ENCODE measurements at regions not wholly inside any gene's neighbourhood (a gene's known extent, or its start where the extent isn't known, plus 50 kb on each side); places are given as distances from the start of the nearest gene placed in this dataset.

DNA sequence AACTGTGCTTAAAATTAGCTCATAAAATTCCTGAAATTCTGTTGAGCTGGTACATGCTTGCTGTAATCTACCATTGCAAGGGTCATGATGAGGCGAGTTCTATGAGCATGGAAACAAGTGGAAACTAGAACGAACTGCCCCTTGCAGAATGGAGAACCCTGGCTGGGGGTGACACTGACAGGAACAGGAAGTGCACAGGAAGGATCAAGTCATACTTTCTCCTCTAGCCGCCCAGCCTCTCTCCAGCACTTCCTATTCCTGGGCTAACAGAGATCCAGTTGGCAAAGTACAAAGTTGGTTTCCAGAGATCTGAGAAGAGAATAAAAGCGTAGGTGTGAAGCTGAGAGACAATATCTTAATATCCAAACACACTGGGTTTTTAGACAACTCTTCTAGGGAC, 414.2 kb upstream of the PODXL start:
- no peak overlapping the region for H3K4me3 ChIP-seq (ENCODE audit: control insufficient read depth, low read depth, low read length)
- TF ChIP-seq, protein P1, sequence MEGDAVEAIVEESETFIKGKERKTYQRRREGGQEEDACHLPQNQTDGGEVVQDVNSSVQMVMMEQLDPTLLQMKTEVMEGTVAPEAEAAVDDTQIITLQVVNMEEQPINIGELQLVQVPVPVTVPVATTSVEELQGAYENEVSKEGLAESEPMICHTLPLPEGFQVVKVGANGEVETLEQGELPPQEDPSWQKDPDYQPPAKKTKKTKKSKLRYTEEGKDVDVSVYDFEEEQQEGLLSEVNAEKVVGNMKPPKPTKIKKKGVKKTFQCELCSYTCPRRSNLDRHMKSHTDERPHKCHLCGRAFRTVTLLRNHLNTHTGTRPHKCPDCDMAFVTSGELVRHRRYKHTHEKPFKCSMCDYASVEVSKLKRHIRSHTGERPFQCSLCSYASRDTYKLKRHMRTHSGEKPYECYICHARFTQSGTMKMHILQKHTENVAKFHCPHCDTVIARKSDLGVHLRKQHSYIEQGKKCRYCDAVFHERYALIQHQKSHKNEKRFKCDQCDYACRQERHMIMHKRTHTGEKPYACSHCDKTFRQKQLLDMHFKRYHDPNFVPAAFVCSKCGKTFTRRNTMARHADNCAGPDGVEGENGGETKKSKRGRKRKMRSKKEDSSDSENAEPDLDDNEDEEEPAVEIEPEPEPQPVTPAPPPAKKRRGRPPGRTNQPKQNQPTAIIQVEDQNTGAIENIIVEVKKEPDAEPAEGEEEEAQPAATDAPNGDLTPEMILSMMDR (IDR thresholded peaks at IDR 0.05; ENCODE audit: control insufficient read depth, insufficient read depth, low read depth, low read length, missing control alignments): no peak
- no peak for DNase-seq (ENCODE audit: low read depth)

DNA sequence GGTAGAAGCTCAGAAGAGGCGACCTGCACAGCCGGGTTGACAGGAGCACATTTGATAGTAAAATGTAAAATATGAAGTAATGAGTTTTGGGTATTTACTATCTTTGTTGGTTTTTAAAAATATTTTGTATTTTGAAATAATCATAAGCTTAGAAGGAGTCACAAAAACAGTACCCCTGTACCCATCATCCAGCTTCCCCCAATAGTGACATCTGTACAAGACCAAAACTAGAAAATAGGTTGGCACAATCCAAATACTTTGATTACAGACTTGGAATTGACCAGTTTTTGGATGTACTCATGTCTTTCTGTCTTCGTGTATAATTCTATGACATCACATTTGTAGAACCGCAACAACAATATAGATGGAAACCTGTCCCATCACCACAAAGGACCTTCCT, 413.1 kb upstream of the PODXL start:
- H3K4me3 ChIP-seq (ENCODE audit: control insufficient read depth, low read depth, low read length): no peak overlapping the region
- no peak for DNase-seq (ENCODE audit: low read depth)
- TF ChIP-seq, protein P1 (IDR thresholded peaks at IDR 0.05; ENCODE audit: control insufficient read depth, insufficient read depth, low read depth, low read length, missing control alignments): no peak

DNA sequence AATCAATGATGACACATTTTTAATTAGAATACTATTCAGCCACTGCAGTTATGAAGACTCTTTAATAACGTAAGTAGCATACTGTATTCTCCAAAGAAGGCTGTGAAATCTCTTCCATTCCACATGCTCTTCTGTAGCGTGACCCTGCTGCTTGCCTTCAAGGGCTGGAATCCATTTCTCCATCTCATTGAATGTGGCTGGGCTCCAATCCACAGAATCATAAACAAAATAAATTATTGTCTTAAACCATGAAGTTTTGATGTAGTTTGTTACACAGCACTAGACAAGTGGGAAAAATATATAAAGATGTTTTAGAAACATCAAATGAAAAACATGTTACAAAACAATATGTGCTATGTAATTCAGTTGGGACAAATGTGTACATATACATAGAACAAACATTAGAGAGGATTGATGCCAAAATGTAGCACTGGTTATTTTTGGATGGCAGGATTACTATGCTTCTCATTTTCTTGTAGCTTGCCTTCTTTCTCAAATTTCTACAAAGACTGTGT, 410.8 kb upstream of the PODXL start:
- TF ChIP-seq, protein P1 (IDR thresholded peaks at IDR 0.05; ENCODE audit: control insufficient read depth, insufficient read depth, low read depth, low read length, missing control alignments): no peak
- DNase-seq (ENCODE audit: low read depth): no peak
- no peak overlapping the region for H3K4me3 ChIP-seq (ENCODE audit: control insufficient read depth, low read depth, low read length)

DNA sequence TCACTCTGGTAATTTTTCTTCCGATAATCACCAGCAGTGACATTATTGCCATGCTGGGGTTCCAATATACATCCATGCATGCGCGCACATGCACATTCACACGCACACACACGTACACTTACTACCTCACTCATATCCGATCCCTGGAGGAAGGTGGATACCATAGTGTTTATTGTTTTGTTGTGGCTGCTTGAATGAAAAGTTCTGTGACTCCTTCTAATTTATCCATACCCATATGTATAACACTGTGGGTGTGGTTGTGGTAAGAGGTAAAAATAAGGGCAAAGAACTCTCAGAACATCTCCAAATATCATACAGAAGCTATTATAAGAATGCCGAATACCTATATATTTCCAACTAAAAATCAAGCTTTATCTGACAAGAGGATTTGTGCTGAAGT, 407.8 kb upstream of the PODXL start:
- TF ChIP-seq, protein P1 (IDR thresholded peaks at IDR 0.05; ENCODE audit: control insufficient read depth, insufficient read depth, low read depth, low read length, missing control alignments): no peak
- DNase-seq (ENCODE audit: low read depth): no peak

DNA sequence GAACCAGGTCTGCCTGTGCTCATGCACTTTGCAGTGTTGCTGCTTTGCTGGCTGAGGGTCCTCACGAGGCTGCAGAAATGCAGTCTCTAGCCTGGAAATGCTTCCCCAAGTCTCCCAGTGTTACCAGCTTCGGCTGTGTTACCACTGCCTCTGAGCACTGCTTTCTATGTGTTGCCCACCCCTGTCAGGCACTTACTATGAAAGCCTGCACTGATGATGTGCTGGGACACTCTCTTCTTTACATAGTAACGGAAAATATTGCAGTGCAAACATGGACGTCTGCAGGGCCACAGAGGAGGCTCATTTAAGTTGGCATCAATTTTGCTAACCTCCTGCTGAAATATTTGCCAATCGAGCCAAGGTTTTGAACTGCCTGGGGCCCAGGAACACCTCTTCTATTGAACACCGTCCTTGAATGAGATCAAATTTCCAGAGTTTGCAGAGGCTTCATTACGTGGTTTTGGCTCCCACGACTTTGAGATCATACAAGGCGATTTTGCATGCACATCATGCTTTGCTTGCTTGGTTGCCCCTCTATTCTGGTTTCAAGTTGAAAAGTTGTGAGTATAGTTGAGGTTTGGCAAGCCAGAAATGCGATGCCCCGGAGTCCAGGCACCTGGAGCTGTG, 404.7 kb upstream of the PODXL start:
- no peak overlapping the region for H3K4me3 ChIP-seq (ENCODE audit: control insufficient read depth, low read depth, low read length)
- TF ChIP-seq, protein P1 (IDR thresholded peaks at IDR 0.05; ENCODE audit: control insufficient read depth, insufficient read depth, low read depth, low read length, missing control alignments): no peak
- no peak for DNase-seq (ENCODE audit: low read depth)

More for the DNA sequence above, 407.8 kb upstream of the PODXL start:
- H3K4me3 ChIP-seq (ENCODE audit: control insufficient read depth, low read depth, low read length): no peak overlapping the region

DNA sequence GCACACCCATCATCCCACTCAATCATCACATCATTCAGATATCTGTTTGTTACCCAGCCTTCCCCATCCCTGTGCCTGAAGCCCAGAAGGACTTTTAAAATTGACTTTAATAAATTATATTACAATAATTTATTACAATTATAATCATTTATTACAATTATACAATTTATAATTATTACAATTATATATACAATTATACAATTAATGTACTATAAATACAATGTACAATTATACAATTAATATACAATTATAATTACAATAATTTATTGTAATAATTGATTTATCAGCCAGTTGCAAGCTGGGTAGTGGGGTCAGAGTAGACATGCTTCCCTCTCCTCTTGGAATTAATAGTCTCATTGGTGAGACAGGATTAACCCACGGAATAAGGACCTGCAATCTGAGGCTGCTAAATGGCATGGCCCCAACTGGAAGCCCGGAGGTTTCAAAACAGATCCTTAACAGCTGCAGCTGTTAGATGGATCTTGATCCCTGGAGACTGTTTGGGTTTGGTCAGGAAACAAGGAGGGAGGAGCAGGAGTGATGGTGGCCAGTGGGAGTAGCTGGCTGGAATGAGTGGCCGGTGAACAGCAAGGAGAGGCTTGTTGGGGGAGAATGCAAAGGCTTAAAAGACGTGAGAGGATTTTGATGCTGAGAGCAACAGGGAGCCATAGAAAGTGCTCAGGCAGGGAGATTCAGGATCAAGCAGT, 402.8 kb upstream of the PODXL start:
- no peak overlapping the region for H3K4me3 ChIP-seq (ENCODE audit: control insufficient read depth, low read depth, low read length)
- TF ChIP-seq, protein P1 (IDR thresholded peaks at IDR 0.05; ENCODE audit: control insufficient read depth, insufficient read depth, low read depth, low read length, missing control alignments): no peak
- no peak for DNase-seq (ENCODE audit: low read depth)

Data from AG09309 (cell line).